Neural progenitor cell (in vitro differentiated cells): ENCODE measurements at regions not wholly inside any gene's neighbourhood (a gene's known extent, or its start where the extent isn't known, plus 50 kb on each side); places are given as distances from the start of the nearest gene placed in this dataset.
"Not testable (repeated sequence)": the region's sequence is repeated elsewhere in the genome, so short reads cannot be mapped to it uniquely, and the experiment has no call there.

Experiments used
- EZH2 ChIP-seq: fragments of 200-600 bp; sonication (generic); IDR thresholded peaks from 2 replicates; pipeline ENCODE4 v1.6.1; 2017; ENCODE audit warnings: antibody characterized with exemption, mild to moderate bottlenecking, moderate library complexity
- EZH2phosphoT487 ChIP-seq: fragments of 200-600 bp; sonication (generic); IDR thresholded peaks from 2 replicates; pipeline ENCODE4 v1.6.1; 2017; ENCODE audit warnings: antibody characterized with exemption

DNA sequence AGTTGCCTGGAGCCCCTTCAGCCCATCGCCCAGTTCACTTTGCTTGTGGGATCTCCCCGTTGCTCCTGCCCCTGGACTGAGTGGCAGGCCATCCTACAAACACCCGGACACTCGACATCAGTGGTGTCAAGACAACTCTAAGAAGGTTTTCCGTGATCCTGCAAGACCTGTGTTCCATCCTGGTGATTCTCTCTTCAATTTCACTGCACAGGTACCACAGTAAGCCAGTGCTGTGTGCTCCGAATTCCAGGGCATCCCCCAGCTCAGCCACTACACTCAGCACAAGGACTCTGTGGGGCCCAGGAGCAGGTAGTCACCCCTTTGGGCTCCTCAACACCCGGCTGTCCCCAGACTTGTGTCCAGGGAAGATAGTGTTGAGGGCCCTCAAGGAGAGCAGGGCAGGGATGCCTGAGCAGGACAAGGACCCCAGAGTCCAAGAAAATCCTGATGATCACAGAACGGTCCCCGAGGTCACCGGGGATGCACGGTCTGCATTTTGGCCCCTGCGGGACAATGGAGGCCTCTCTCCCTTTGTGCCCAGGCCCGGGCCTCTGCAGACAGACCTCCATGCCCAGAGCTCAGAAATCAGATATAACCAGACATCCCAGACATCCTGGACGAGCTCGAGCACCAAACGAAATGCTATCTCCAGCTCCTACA lies 146.9 kb upstream of the C1QTNF3 start:
- not testable (repeated sequence) for TF ChIP-seq EZH2phosphoT487, EZH2
